ENCODE measurements at regions not wholly inside any gene's neighbourhood (a gene's known extent, or its start where the extent isn't known, plus 50 kb on each side); places are given as distances from the start of the nearest gene placed in this dataset.

DNA sequence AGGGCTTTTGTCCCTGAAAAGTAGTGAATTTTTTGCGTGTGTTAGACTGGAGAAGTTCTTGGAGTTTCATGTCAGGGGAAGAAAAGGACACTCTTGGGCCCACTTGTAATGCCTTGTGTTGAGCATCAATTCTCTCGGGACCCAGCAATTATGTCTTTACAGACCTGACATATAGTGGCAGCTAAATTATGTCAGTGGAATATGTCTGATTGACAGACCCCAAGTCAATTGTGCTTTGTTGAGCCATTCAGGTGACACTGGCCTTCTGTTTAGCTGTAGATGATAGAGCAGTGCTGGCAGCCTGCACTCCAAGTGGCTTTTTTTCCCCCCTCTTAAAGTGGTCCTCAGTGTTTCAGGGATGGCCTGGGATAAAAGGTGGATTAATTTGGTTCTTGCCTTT lies 112.1 kb upstream of the AGBL1 start:
- H3K36me3 Mint-ChIP-seq (ENCODE audit: insufficient read depth): no peaks in the 10 kb centered on the region
- H3K27ac Mint-ChIP-seq: no peak overlapping the region
- H3K27me3 Mint-ChIP-seq: peaks cover 9% of the 10 kb centered on the region
- H3K4me3 Mint-ChIP-seq (ENCODE audit: low read depth): no peak overlapping the region
- TF ChIP-seq CTCF (IDR thresholded peaks at IDR 0.05; ENCODE audit: unreplicated experiment): no peak
- peaks cover 11% of the 10 kb centered on the region for H3K9me3 Mint-ChIP-seq (ENCODE audit: low read depth)
- DNase-seq (ENCODE audit: low spot score, unreplicated experiment): no peak
- no peaks in the 10 kb centered on the region for H3K4me1 Mint-ChIP-seq (ENCODE audit: low read depth)

GRCh38 chr15:85972805-85973540 lies 106.7 kb upstream of the AGBL1 start:
- Mint-ChIP-seq H3K4me1 (ENCODE audit: low read depth) (no peaks in the 10 kb centered on the region), H3K9me3 (ENCODE audit: low read depth) (peaks cover 14% of the 10 kb centered on the region), H3K27me3 (peaks cover 2% of the 10 kb centered on the region), H3K27ac (no peak overlapping the region), H3K36me3 (ENCODE audit: insufficient read depth) (no peaks in the 10 kb centered on the region), H3K4me3 (ENCODE audit: low read depth) (no peak overlapping the region)
- no peak for DNase-seq (ENCODE audit: low spot score, unreplicated experiment)
- TF ChIP-seq CTCF (IDR thresholded peaks at IDR 0.05; ENCODE audit: unreplicated experiment): no peak

DNA sequence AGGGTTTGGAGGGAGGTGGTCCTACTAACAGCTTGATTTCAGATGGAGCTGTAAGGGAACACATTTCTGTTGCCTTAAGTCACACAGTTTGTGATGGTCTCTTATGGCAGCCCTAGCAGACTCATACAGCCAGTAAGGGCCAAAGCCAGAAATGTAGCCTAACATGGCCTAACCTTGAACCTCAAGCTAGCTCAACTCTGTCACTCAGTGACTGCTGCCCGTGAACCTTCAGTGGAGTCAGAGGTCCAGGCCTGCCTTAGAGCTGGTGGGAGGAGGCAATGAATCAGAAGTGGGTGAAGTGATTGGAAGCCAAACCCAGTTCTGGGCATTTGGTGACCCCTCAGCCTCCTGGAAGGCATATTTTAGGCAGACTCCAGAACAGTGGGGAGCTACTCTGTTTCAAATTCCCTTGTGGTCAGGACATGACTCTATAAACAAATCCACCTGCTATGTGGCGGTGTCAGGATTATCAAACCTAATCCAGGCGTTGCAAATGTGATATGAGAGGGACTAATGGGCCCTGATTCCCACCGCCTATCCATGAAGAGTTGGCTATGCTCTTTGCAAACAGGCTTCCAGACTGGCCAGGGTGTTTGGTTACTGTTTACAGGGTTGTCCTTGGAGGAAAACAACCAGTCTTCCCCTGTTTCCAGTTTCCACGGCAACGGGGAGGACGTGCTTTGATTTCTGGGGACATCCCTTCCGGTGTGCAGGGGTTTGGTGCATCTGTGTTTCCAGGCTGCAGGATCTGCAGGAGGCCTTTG lies 105.9 kb upstream of the AGBL1 start:
- H3K27ac Mint-ChIP-seq: no peak overlapping the region
- TF ChIP-seq CTCF (IDR thresholded peaks at IDR 0.05; ENCODE audit: unreplicated experiment): no peak
- H3K9me3 Mint-ChIP-seq (ENCODE audit: low read depth): peaks cover 14% of the 10 kb centered on the region
- peaks cover 2% of the 10 kb centered on the region for H3K27me3 Mint-ChIP-seq
- no peak overlapping the region for H3K4me3 Mint-ChIP-seq (ENCODE audit: low read depth)
- H3K36me3 Mint-ChIP-seq (ENCODE audit: insufficient read depth): no peaks in the 10 kb centered on the region
- DNase-seq (ENCODE audit: low spot score, unreplicated experiment): no peak
- H3K4me1 Mint-ChIP-seq (ENCODE audit: low read depth): no peaks in the 10 kb centered on the region

- no peaks in the 10 kb centered on the region for H3K4me1 Mint-ChIP-seq (ENCODE audit: low read depth)
- DNase-seq (ENCODE audit: low spot score, unreplicated experiment): no peak
- no peaks in the 10 kb centered on the region for H3K36me3 Mint-ChIP-seq (ENCODE audit: insufficient read depth)
- TF ChIP-seq CTCF (IDR thresholded peaks at IDR 0.05; ENCODE audit: unreplicated experiment): no peak
- H3K27me3 Mint-ChIP-seq: peaks cover 2% of the 10 kb centered on the region
- no peak overlapping the region for H3K4me3 Mint-ChIP-seq (ENCODE audit: low read depth)
- peaks cover 14% of the 10 kb centered on the region for H3K9me3 Mint-ChIP-seq (ENCODE audit: low read depth)
- no peak overlapping the region for H3K27ac Mint-ChIP-seq
These were observed 105.3 kb upstream of the AGBL1 start for GRCh38 chr15:85974348-85974705.

GRCh38 chr15:85974742-85975141 lies 104.9 kb upstream of the AGBL1 start:
- Mint-ChIP-seq H3K4me3 (ENCODE audit: low read depth) (no peak overlapping the region), H3K36me3 (ENCODE audit: insufficient read depth) (no peaks in the 10 kb centered on the region), H3K4me1 (ENCODE audit: low read depth) (no peaks in the 10 kb centered on the region), H3K9me3 (ENCODE audit: low read depth) (peaks cover 14% of the 10 kb centered on the region), H3K27ac (no peak overlapping the region), H3K27me3 (peaks cover 2% of the 10 kb centered on the region)
- no peak for TF ChIP-seq CTCF (IDR thresholded peaks at IDR 0.05; ENCODE audit: unreplicated experiment)
- no peak for DNase-seq (ENCODE audit: low spot score, unreplicated experiment)

Measured in progenitor cell of endocrine pancreas (in vitro differentiated cells).